HG03442 (cell line): ENCODE measurements at regions not wholly inside any gene's neighbourhood (a gene's known extent, or its start where the extent isn't known, plus 50 kb on each side); places are given as distances from the start of the nearest gene placed in this dataset.
"Not testable (repeated sequence)": the region's sequence is repeated elsewhere in the genome, so short reads cannot be mapped to it uniquely, and the experiment has no call there.

Experiments used
- ATAC-seq: cut with Tn5 transposase; IDR thresholded peaks from one replicate; pipeline ENCODE4 v1.9.1; 2021; ENCODE audit warnings: mild to moderate bottlenecking, moderate library complexity; ENCODE audit not compliant: unreplicated experiment

DNA sequence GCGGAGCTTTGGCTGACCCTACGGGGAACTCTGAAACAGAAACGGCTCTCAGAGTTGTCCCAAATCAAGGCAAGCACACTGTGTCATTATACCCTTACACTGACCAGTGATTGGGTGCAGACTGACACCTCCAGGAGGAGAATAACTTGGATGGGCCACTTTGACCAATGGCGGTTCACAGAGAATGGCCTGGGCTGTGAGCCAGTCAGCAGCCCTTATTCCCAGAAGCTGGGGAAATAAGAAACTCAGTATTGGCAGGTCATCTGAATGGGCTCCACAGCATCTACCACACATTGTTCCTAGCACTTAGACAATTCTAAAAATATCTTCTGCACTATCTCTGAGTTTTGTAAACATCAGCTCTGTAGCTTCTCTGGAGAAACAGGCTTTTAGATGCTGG is 265.2 kb downstream of the ADGRL2 start:
- ATAC-seq, result no peak

DNA sequence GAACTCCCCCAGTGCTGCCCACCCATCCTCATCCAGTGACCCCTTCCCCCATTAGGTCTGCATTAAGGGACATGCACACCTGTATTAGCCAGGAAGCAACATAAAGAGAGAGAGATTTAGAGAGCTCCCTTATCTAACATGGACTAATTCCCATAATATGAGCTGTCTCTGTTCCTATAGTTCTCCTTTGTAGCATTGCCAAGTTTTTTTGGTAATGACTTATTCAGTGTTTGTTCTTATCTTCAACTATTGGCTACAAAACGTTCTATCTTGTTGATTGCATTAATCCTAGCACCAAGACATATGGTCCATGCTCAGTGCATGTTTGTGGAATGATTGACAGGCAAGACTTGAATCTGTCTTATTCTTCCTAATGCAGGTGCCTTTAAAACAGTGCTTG is 264.0 kb downstream of the ADGRL2 start:
- ATAC-seq, result no peak

DNA sequence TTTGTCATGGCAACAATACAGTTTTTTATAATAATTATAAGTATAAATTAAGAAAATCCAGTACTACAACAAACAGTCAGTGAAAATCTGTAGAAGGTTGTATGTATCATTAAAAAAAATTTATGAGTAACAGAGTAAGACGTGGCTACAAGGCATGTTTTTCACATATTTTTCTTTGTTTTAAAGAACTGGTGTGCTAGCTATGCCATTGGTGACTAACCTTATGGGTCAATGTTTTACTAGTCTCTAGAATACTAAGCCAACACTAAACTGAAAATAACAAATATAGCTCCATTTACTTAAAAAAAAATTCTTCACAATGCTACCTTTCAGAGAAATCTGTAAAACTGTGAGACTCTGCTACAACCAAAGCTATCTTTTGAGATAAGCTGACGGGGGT is 261.5 kb downstream of the ADGRL2 start:
- no peak for ATAC-seq

DNA sequence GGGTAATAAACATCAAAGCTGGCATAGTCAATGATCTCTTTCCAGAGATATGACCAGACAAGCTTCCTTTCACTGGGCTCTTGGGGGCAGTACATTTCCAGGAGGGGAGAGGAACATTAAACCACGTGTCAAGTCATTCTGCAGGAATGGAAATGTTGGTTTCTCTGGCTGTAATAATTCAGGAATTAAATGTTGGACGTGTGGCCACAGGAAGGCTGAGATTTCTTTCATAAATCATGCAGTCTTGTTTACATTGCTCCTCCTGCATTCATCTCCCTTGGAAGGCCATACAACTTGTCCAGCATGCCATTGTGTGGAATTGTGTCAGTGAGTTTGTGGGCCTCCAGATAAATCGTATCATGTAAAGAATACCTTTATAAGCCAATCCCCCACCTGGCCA is 259.2 kb downstream of the ADGRL2 start:
- no peak for ATAC-seq

DNA sequence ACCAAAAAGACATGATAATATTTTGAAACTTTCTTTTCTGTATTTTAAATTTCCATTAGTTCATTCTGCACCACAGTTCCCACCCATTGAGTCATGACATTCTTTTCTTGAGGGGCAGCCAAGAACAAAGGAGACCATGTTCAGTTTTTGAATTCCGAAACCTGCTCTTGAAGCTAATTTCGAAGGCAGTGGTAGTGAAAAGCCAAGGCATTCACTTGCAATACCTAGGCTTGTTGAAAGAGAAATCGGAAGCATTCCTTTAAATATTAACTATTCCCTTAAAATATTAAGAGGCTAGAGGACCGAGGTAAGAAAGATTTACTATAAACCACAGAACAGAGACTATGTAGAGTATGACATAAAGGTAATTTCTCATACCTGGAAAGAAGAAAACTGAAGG is 256.3 kb downstream of the ADGRL2 start:
- ATAC-seq, result no peak

- not testable (repeated sequence) for ATAC-seq
Measured at GRCh38 chr1:82055375-82055774, 254.6 kb downstream of the ADGRL2 start.

DNA sequence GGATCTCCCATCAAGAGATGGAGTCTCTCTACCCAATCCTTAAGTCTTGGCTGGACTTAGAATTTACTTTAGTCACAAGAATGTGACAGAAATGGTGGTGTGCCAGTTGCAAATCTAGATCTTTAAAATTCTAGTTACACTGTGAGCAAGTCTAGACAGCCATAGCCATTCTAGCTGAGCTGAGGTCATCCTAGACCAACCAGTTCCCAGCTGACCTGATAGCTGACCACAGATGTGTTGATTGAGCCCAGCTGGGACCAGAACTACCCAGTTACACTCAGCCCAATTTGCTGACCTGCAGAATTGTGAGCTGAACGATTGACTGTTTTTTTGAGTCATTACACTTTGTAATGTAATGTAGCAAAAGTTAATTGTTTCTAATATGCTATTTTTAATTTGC is 251.8 kb downstream of the ADGRL2 start:
- ATAC-seq, result no peak

DNA sequence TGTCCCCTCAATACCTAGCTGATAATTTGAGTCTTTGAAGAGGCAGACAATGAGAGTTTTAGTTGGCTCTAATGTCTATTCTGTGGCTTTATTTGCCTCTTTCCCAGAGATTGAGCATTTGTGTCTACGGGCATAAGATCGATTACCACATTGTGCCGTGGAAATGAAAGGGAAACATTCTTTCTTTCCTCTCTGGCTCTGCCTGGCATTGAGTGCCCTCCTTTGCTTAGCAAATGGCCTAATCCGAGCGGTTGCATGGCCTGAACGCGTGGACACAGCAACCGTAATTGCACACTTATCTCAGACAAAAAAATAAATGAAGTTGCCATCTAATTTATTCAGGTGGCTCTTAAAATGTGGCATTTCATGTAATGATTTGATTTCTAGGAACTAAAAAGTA is 247.9 kb downstream of the ADGRL2 start:
- no peak for ATAC-seq

GRCh38 chr1:82045221-82045620 is 244.5 kb downstream of the ADGRL2 start:
- no peak for ATAC-seq

GRCh38 chr1:82044536-82044935 is 243.8 kb downstream of the ADGRL2 start:
- ATAC-seq, result no peak

DNA sequence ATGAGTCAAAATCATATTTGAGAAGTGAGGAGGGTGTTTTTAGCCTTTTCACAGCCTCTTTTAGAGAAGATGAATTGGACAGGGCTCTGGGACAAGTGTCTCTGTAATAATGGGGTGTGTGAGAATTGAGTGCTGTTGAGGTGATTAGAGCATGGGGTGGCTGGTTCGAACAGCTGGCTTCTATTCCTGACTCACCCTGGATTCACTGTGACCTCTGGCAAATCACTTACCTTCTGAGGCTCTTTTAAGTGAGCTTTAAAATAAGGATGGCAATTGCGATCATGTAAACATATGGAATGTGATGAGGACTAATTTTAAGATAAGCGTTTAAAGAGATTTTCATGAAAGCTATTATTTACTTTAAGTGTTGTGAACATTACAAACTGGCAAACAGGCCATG is 243.4 kb downstream of the ADGRL2 start:
- ATAC-seq, result no peak

- ATAC-seq, result no peak
Measured at GRCh38 chr1:82042306-82043060, 241.7 kb downstream of the ADGRL2 start.
